OCI-LY1 (cell line): ENCODE measurements at regions not wholly inside any gene's neighbourhood (a gene's known extent, or its start where the extent isn't known, plus 50 kb on each side); places are given as distances from the start of the nearest gene placed in this dataset.
A peak's percentile ranks its signal among the peaks of the same experiment; 100 is the strongest.

Experiments used
- H2AFZ ChIP-seq: fragments of 200-600 bp; sonication (generic), shearing (Covaris generic); 2 replicates; pipeline ENCODE4 v1.6.0; 2014; ENCODE audit warnings: antibody characterized with exemption, mild to moderate bottlenecking, low read length
- H3F3A ChIP-seq: fragments of 200-600 bp; sonication (generic), shearing (Covaris generic); 2 replicates; pipeline ENCODE4 v1.6.0; 2014; ENCODE audit warnings: mild to moderate bottlenecking, antibody characterized with exemption, low read length, moderate library complexity; ENCODE audit not compliant: insufficient read depth
- H3K27ac ChIP-seq: fragments of 200-600 bp; sonication (generic); 2 replicates; pipeline ENCODE4 v1.5.1; 2014; ENCODE audit warnings: low read length, mixed run types, mild to moderate bottlenecking, low read depth; ENCODE audit not compliant: poor library complexity, severe bottlenecking
- H3K27me3 ChIP-seq: fragments of 200-600 bp; sonication (generic); 2 replicates; pipeline ENCODE4 v1.6.0; 2014; ENCODE audit warnings: antibody characterized with exemption, mild to moderate bottlenecking, low read length, moderate library complexity; ENCODE audit not compliant: insufficient read depth
- H3K36me3 ChIP-seq: fragments of 200-600 bp; sonication (generic); 2 replicates; pipeline ENCODE4 v1.6.1; 2014; ENCODE audit warnings: mild to moderate bottlenecking, antibody characterized with exemption, low read length, moderate library complexity, mixed read lengths; ENCODE audit not compliant: insufficient read depth
- H3K4me1 ChIP-seq: fragments of 200-600 bp; sonication (generic); 2 replicates; pipeline ENCODE4 v1.5.1; 2014; ENCODE audit warnings: mild to moderate bottlenecking, low read length, moderate library complexity; ENCODE audit not compliant: insufficient read depth, severe bottlenecking
- H3K4me2 ChIP-seq: fragments of 200-600 bp; sonication (generic), shearing (Covaris generic); 2 replicates; pipeline ENCODE4 v1.6.1; 2014; ENCODE audit warnings: low read length
- H3K4me3 ChIP-seq: fragments of 200-600 bp; sonication (generic); 2 replicates; pipeline ENCODE4 v1.5.1; 2014; ENCODE audit warnings: low read length, low read depth, mild to moderate bottlenecking, mixed read lengths; ENCODE audit not compliant: poor library complexity, severe bottlenecking
- H3K79me2 ChIP-seq: fragments of 200-600 bp; shearing (Covaris generic); 2 replicates; pipeline ENCODE4 v1.6.1; 2016; ENCODE audit warnings: mixed run types, low read length, mixed read lengths; ENCODE audit not compliant: insufficient read depth
- H3K9ac ChIP-seq: fragments of 200-600 bp; sonication (generic), shearing (Covaris generic); 2 replicates; pipeline ENCODE4 v1.6.1; 2014; ENCODE audit warnings: mild to moderate bottlenecking, low read length, mixed read lengths
- H3K9me2 ChIP-seq: fragments of 200-600 bp; sonication (generic), shearing (Covaris generic); 2 replicates; pipeline ENCODE4 v1.6.1; 2014; ENCODE audit warnings: low read depth, mild to moderate bottlenecking, low read length, mixed read lengths
- H3K9me3 ChIP-seq: fragments of 200-600 bp; shearing (Covaris generic); 2 replicates; pipeline ENCODE4 v1.6.1; 2014; ENCODE audit warnings: low read length, mixed read lengths
- H4K20me1 ChIP-seq: fragments of 200-600 bp; sonication (generic), shearing (Covaris generic); 2 replicates; pipeline ENCODE4 v1.6.0; 2016; ENCODE audit warnings: mild to moderate bottlenecking, low read length; ENCODE audit not compliant: insufficient read depth
- EZH2 ChIP-seq: fragments of 200-600 bp; sonication (generic), shearing (Covaris generic); IDR thresholded peaks from 2 replicates; pipeline ENCODE4 v1.8.0; 2017; ENCODE audit warnings: borderline replicate concordance, mixed run types, mild to moderate bottlenecking, antibody characterized with exemption, low read length, moderate library complexity, mixed read lengths
- TF ChIP-seq, protein P1 (sequence below): fragments of 200-600 bp; sonication (generic), shearing (Covaris generic); IDR thresholded peaks from 2 replicates; pipeline ENCODE4 v1.5.1; 2017; ENCODE audit warnings: mild to moderate bottlenecking, antibody characterized with exemption, low read length, moderate library complexity, mixed read lengths

- H3K4me3 ChIP-seq: no peak overlapping the region
- no peaks in the 10 kb centered on the region for H3F3A ChIP-seq
- H3K4me1 ChIP-seq: no peaks in the 10 kb centered on the region
- no peak overlapping the region for H3K9ac ChIP-seq
- TF ChIP-seq EZH2: no peak
- TF ChIP-seq, protein P1, sequence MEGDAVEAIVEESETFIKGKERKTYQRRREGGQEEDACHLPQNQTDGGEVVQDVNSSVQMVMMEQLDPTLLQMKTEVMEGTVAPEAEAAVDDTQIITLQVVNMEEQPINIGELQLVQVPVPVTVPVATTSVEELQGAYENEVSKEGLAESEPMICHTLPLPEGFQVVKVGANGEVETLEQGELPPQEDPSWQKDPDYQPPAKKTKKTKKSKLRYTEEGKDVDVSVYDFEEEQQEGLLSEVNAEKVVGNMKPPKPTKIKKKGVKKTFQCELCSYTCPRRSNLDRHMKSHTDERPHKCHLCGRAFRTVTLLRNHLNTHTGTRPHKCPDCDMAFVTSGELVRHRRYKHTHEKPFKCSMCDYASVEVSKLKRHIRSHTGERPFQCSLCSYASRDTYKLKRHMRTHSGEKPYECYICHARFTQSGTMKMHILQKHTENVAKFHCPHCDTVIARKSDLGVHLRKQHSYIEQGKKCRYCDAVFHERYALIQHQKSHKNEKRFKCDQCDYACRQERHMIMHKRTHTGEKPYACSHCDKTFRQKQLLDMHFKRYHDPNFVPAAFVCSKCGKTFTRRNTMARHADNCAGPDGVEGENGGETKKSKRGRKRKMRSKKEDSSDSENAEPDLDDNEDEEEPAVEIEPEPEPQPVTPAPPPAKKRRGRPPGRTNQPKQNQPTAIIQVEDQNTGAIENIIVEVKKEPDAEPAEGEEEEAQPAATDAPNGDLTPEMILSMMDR: peak; percentile 12; the same call in 1 of the 2 replicates
- H3K9me2 ChIP-seq: no peaks in the 10 kb centered on the region
- no peaks in the 10 kb centered on the region for H3K36me3 ChIP-seq
- H3K9me3 ChIP-seq: no peaks in the 10 kb centered on the region
- no peaks in the 10 kb centered on the region for H4K20me1 ChIP-seq
- H3K79me2 ChIP-seq: no peaks in the 10 kb centered on the region
- H3K4me2 ChIP-seq: no peak overlapping the region
- no peak overlapping the region for H2AFZ ChIP-seq
- H3K27me3 ChIP-seq: no peaks in the 10 kb centered on the region
- no peak overlapping the region for H3K27ac ChIP-seq
Measured at GRCh38 chr11:114909866-114910265, 231.5 kb downstream of the NXPE2 start.

GRCh38 chr11:114912826-114913225, 234.5 kb downstream of the NXPE2 start:
- Histone ChIP-seq H3K9me3 (no peaks in the 10 kb centered on the region), H3K36me3 (no peaks in the 10 kb centered on the region), H3K9ac (no peak overlapping the region), H4K20me1 (no peaks in the 10 kb centered on the region), H2AFZ (no peak overlapping the region), H3K9me2 (no peaks in the 10 kb centered on the region), H3K4me3 (no peak overlapping the region), H3K79me2 (no peaks in the 10 kb centered on the region), H3K4me1 (no peaks in the 10 kb centered on the region), H3K4me2 (no peak overlapping the region), H3K27me3 (no peaks in the 10 kb centered on the region), H3K27ac (no peak overlapping the region), H3F3A (no peaks in the 10 kb centered on the region)
- no peak for TF ChIP-seq EZH2
- TF ChIP-seq, protein P1: no peak

- no peaks in the 10 kb centered on the region for H3K79me2 ChIP-seq
- H3K9me2 ChIP-seq: no peaks in the 10 kb centered on the region
- TF ChIP-seq EZH2: no peak
- TF ChIP-seq, protein P1: no peak
- H3K36me3 ChIP-seq: no peaks in the 10 kb centered on the region
- H3K4me2 ChIP-seq: no peak overlapping the region
- H3K9ac ChIP-seq: no peak overlapping the region
- H3F3A ChIP-seq: no peaks in the 10 kb centered on the region
- no peaks in the 10 kb centered on the region for H4K20me1 ChIP-seq
- no peaks in the 10 kb centered on the region for H3K4me1 ChIP-seq
- no peak overlapping the region for H2AFZ ChIP-seq
- H3K4me3 ChIP-seq: no peak overlapping the region
- no peaks in the 10 kb centered on the region for H3K27me3 ChIP-seq
- no peak overlapping the region for H3K27ac ChIP-seq
- H3K9me3 ChIP-seq: no peaks in the 10 kb centered on the region
Measured at GRCh38 chr11:114914231-114915005, 236.1 kb downstream of the NXPE2 start.
